PC-3 (cell line): ENCODE measurements at regions not wholly inside any gene's neighbourhood (a gene's known extent, or its start where the extent isn't known, plus 50 kb on each side); places are given as distances from the start of the nearest gene placed in this dataset.
"Not testable (repeated sequence)": the region's sequence is repeated elsewhere in the genome, so short reads cannot be mapped to it uniquely, and the experiment has no call there.

Source experiments
- ATAC-seq: fragments of 200-7000 bp; cut with Tn5 transposase; 2 replicates; pipeline ENCODE4 v1.9.1; 2020; ENCODE audit warnings: mild to moderate bottlenecking, moderate library complexity
- BruUV-seq: library from RNA; stranded (reverse); fragments of 400-500 nt; replicated peaks from 2 replicates; lab custom pipeline; 2021; lab: Mats Ljungman, UMichigan
- CTCF ChIA-PET: fragments of 300-600 bp; sonication (Branson Sonifier 250); formaldehyde crosslinking; loops from one replicate; lab custom pipeline; 2022; ENCODE audit warnings: antibody characterized with exemption; lab: Charles Lee
- POLR2A ChIA-PET: fragments of 300-600 bp; sonication (Branson Sonifier 250); formaldehyde crosslinking; loops from one replicate; lab custom pipeline; 2022; ENCODE audit warnings: antibody characterized with exemption; ENCODE audit not compliant: unreplicated experiment; lab: Charles Lee
- DNase-seq: peaks from one replicate; pipeline ENCODE4 v3.0.0-alpha.2; 2015
- H2AFZ ChIP-seq: fragments of 300-600 bp; sonication (generic); 2 replicates; pipeline ENCODE4 v1.6.0; 2016; ENCODE audit warnings: antibody characterized with exemption, low read length
- H3F3A ChIP-seq: fragments of 300-600 bp; sonication (generic); one replicate; pipeline ENCODE4 v1.6.0; 2017; ENCODE audit warnings: antibody characterized with exemption, low read length, control low read depth, mild to moderate bottlenecking; ENCODE audit not compliant: unreplicated experiment
- H3K27ac ChIP-seq: fragments of 300-600 bp; sonication (generic); 2 replicates; pipeline ENCODE4 v1.5.1; 2016; ENCODE audit warnings: mild to moderate bottlenecking, low read length
- H3K27me3 ChIP-seq: fragments of 300-600 bp; sonication (generic); 2 replicates; pipeline ENCODE4 v1.6.1; 2016; ENCODE audit warnings: low read length, mixed read lengths
- H3K36me3 ChIP-seq: fragments of 300-600 bp; sonication (generic); 2 replicates; pipeline ENCODE4 v1.6.1; 2016; ENCODE audit warnings: low read depth, mixed run types, low read length, mixed read lengths
- H3K4me1 ChIP-seq: fragments of 300-600 bp; sonication (generic); 2 replicates; pipeline ENCODE4 v1.5.1; 2016; ENCODE audit warnings: low read length; ENCODE audit not compliant: insufficient read depth
- H3K4me2 ChIP-seq: fragments of 300-600 bp; sonication (generic); 2 replicates; pipeline ENCODE4 v1.6.0; 2016; ENCODE audit warnings: low read length
- H3K4me3 ChIP-seq: fragments of 300-600 bp; sonication (generic); 2 replicates; pipeline ENCODE4 v1.5.1; 2016; ENCODE audit warnings: mild to moderate bottlenecking, low read length, mixed read lengths
- H3K79me2 ChIP-seq: fragments of 300-600 bp; sonication (generic); 2 replicates; pipeline ENCODE4 v1.6.1; 2017; ENCODE audit warnings: low read length, mixed read lengths
- H3K9ac ChIP-seq: fragments of 300-600 bp; sonication (generic); 2 replicates; pipeline ENCODE4 v1.6.0; 2016; ENCODE audit warnings: mild to moderate bottlenecking, low read length
- H3K9me2 ChIP-seq: fragments of 300-600 bp; sonication (generic); replicated peaks from 2 replicates; pipeline ENCODE4 v1.6.1; 2016; ENCODE audit warnings: mixed run types, low read length, mixed read lengths
- H3K9me3 ChIP-seq: fragments of 300-600 bp; sonication (generic); 2 replicates; pipeline ENCODE4 v1.6.1; 2016; ENCODE audit warnings: low read length, mixed read lengths
- H4K20me1 ChIP-seq: fragments of 300-600 bp; sonication (generic); 2 replicates; pipeline ENCODE4 v1.6.1; 2016; ENCODE audit warnings: low read length, mixed read lengths
- CTCF ChIP-seq: fragments of 300-600 bp; sonication (generic); conservative IDR thresholded peaks from 2 replicates; pipeline ENCODE4 v1.5.1; 2017; ENCODE audit warnings: antibody characterized with exemption, low read depth, mild to moderate bottlenecking, low read length
- EZH2 ChIP-seq: fragments of 300-600 bp; sonication (generic); IDR thresholded peaks from one replicate; pipeline ENCODE4 v1.6.1; 2017; ENCODE audit warnings: antibody characterized with exemption, mild to moderate bottlenecking, low read length; ENCODE audit not compliant: unreplicated experiment
- EZH2phosphoT487 ChIP-seq: fragments of 300-600 bp; sonication (generic); IDR thresholded peaks from 2 replicates; pipeline ENCODE4 v1.6.1; 2018; ENCODE audit warnings: mild to moderate bottlenecking, antibody characterized with exemption, low read length, borderline replicate concordance
- intact Hi-C: fragments of 100-400 bp; cut with micrococcal nuclease; formaldehyde crosslinking; loops from 2 replicates; pipeline ENCODE4 v1.9.0; 2023

- H3K79me2 ChIP-seq, result no peaks in the 10 kb centered on the region
- no peak overlapping the region for H2AFZ ChIP-seq
- no peak overlapping the region for H3K27ac ChIP-seq
- H3K9me3 ChIP-seq, result no peaks in the 10 kb centered on the region
- no peaks in the 10 kb centered on the region for H3K36me3 ChIP-seq
- H3K4me1 ChIP-seq, result no peaks in the 10 kb centered on the region; the same call in 1 of the 2 replicates
- ATAC-seq (no peak), DNase-seq (no peak)
- no peaks in the 10 kb centered on the region for H3K9me2 ChIP-seq
- no peaks in the 10 kb centered on the region for H3F3A ChIP-seq
- TF ChIP-seq CTCF, result no peak
- TF ChIP-seq EZH2, result no peak
- no peak for TF ChIP-seq EZH2phosphoT487
- H3K4me3 ChIP-seq, result no peak overlapping the region
- no peak overlapping the region for H3K4me2 ChIP-seq
- H3K27me3 ChIP-seq, result no peaks in the 10 kb centered on the region
- no TSS peak for BruUV-seq
- POLR2A ChIA-PET, result interaction anchor here (0.7 kb wide), 1 partner anchor 418 kb away, joined by 3 read pairs; no protein-coding TSS in a partner anchor
- intact Hi-C loops, result no loop called here
- CTCF ChIA-PET, result no interaction called here
- no peaks in the 10 kb centered on the region for H4K20me1 ChIP-seq
- H3K9ac ChIP-seq, result no peak overlapping the region
Observed at GRCh38 chr9:88837731-88838130, 153.5 kb upstream of the S1PR3 start.

DNA sequence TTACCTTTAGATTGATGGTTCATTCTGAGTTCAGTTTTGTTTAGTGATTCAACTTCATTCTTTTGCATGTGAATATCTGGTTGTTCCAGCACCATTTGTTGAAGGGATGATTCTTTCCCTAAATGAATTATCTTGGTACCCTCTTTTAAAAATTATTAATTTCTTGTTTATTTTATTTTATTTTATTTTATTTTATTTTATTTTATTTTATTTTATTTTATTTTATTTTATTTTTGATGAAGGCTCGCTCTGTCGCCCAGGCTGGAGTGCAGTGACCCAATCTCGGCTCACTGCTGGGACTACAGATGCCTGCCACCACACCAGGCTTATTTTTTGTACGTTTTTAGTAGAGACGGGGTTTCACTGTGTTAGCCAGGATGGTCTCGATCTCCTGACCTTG lies 141.4 kb upstream of the S1PR3 start:
- H3K27ac ChIP-seq, H3K9ac ChIP-seq, BruUV-seq, H3K4me2 ChIP-seq, H3K9me3 ChIP-seq, H3K4me3 ChIP-seq, H3K27me3 ChIP-seq, H2AFZ ChIP-seq, H3K36me3 ChIP-seq, POLR2A ChIA-PET, H3F3A ChIP-seq, H3K79me2 ChIP-seq, H3K9me2 ChIP-seq, CTCF ChIA-PET, H4K20me1 ChIP-seq, ATAC-seq, DNase-seq: not testable (repeated sequence)
- peaks cover 12% of the 10 kb centered on the region; the same call in 1 of the 2 replicates for H3K4me1 ChIP-seq
- intact Hi-C loops, result loop anchor here (10.0 kb wide), 2 partner anchors 65 to 125 kb away; no protein-coding TSS in a partner anchor

GRCh38 chr9:88852794-88853193 lies 138.5 kb upstream of the S1PR3 start:
- CTCF ChIA-PET, result no interaction called here
- intact Hi-C loops, result loop anchor here (10.0 kb wide), 2 partner anchors 68 to 128 kb away; no protein-coding TSS in a partner anchor
- Histone ChIP-seq H3K36me3 (no peaks in the 10 kb centered on the region), H3K4me3 (no peak overlapping the region), H3K9me3 (no peaks in the 10 kb centered on the region), H4K20me1 (no peaks in the 10 kb centered on the region), H3K79me2 (no peaks in the 10 kb centered on the region), H3K4me2 (no peak overlapping the region), H3F3A (no peaks in the 10 kb centered on the region), H3K4me1 (peaks cover 12% of the 10 kb centered on the region; the same call in 1 of the 2 replicates), H2AFZ (no peak overlapping the region), H3K9me2 (no peaks in the 10 kb centered on the region), H3K27ac (no peak overlapping the region), H3K27me3 (no peaks in the 10 kb centered on the region), H3K9ac (no peak overlapping the region)
- POLR2A ChIA-PET, result no interaction called here
- no peak for TF ChIP-seq EZH2phosphoT487
- TF ChIP-seq CTCF, result no peak
- no peak for TF ChIP-seq EZH2
- BruUV-seq, result no TSS peak
- DNase-seq (peak; percentile 85), ATAC-seq (peak; percentile 90)
